KBM-7 (cell line): ENCODE measurements at regions not wholly inside any gene's neighbourhood (a gene's known extent, or its start where the extent isn't known, plus 50 kb on each side); places are given as distances from the start of the nearest gene placed in this dataset.
A peak's percentile ranks its signal among the peaks of the same experiment; 100 is the strongest.
"Not testable (repeated sequence)": the region's sequence is repeated elsewhere in the genome, so short reads cannot be mapped to it uniquely, and the experiment has no call there.

Experiments
- DNase-seq: peaks from one replicate; pipeline ENCODE4 v3.0.0-alpha.2; 2015
- in situ Hi-C: fragments of 300-500 bp; cut with MboI; formaldehyde crosslinking; loops from 2 replicates; pipeline ENCODE4 v1.14.3; 2020; ENCODE audit warnings: low sequenced_read_pairs, low pct_unique_long_range_greater_than_20kb, mixed read lengths

DNA sequence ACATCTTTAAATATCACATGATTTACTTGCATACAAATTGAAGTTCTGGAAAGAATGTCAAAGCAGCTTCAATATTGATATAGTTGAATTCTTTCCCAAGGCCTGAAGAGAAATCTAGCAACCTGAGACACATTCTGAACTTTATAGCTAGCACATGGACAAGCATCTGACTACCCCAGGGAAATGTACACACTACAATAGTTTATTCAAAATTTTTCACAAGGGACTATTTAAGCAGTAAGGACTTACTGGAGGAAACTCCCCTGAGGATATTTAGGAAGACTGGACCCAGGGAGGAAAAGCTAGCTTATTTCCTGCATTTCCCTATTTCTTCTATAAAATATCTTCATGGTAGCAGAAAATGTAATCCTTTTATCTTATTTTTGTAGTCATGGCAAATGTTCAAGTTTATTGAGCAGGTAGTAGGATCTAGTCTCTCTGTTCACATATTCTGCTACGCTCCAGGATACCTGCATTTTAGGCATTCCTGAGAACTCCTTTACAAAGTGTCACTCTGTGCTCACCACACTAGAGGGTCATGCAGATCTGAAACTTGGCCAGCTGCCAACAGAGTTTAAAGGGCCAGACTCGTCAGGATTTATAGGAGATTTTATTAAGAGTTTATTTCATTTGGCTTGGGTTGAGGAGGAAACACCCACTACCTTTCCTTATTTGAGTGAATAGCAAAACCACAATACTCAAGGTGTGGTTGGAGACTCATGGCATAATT lies 348.4 kb upstream of the FTMT start:
- in situ Hi-C loops = no loop called here

DNA sequence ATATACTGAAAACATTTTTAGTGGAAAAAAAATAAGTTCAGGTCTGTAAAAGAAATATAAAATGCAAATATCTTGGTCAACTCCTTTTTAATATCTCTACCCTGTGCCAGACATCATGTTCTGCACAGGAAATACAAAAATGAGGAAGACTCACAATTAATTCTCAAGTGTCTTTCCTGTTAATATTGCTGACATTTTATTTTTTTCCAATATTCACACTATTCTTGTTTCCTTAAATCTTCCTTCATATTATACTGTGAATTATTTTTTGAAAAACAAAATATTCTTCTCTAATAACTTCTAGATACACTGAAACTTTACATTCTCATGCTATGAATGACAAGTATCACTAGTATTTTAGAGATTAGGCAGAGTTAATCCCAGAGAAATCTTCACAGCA lies 334.7 kb upstream of the FTMT start:
- in situ Hi-C loops = no loop called here

More for the DNA sequence above, 348.4 kb upstream of the FTMT start:
- no peak for DNase-seq

DNA sequence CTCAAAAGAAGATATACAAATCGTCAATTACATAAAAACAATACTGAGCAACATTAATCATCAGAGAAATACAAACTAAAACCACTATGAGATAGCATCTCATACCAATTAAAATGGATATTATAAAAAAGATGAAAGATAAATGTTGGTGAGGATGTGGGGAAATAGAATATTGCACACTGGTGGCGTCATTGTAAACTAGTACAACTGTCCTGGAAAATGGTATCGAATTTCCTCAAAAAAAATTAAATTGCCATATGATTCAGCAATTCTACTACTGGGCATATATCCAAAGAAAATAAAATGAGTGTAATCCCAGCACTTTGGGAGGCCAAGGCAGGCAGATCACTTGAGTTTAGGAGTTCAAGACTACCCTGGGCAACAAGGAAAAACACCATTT lies 326.0 kb upstream of the FTMT start:
- no peak for DNase-seq

More for the DNA sequence above, 334.7 kb upstream of the FTMT start:
- no peak for DNase-seq

DNA sequence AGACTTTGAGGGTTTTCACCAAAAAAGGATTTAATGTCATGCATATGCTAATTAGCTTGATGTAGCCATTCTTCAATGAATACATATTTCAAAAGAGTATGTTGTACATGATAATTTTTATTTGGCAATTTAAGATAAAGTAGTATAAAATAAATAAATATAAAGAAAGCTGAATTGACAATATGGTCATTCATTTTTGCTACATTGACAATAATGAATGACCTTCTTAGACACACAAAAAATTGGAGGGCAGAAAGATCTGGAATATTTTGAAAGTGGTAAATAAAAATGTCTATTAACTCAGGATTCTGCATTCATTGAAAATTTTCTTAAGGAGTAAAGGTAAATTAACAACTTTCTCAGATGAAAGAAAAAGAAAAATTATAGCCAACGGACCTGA lies 324.8 kb upstream of the FTMT start:
- DNase-seq = no peak
- in situ Hi-C loops = no loop called here

More for the DNA sequence above, 326.0 kb upstream of the FTMT start:
- in situ Hi-C loops = no loop called here

DNA sequence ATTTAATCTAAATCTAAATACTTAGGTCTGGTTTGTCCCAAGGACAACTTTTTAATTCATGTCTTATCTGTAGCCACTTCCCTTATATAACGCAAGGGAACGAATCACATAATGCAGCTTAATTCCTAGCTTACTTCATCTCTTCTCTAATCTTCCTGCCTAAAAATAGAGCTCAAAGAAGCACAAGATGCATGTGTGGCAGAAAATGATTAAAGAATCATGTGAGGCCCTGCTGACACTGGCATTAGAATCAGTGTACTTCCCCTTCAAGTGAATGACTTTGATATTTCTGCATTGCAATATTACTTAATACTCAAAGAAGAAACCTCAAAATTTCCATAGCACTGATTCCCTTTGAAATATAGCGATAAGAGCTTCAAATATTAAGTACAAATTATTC lies 317.9 kb upstream of the FTMT start:
- DNase-seq = no peak
- in situ Hi-C loops = no loop called here

DNA sequence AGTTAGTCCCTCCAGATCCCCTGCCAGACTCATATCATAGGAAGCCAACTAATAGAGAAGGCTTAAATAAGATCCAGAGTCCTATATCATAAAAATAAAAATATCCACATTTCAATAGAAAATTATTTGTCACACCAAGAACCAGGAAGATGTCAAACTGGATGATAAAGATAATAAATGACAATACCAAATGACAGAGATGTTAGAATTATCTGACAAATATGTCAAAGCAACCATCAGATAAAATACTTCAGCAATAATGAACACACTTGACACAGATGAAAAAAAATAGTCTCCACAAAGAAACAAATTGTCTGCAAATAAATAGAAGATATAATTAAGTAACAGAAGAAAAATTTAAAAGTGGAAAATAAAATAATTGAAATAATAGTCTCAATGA lies 300.7 kb upstream of the FTMT start:
- in situ Hi-C loops = no loop called here
- no peak for DNase-seq

DNA sequence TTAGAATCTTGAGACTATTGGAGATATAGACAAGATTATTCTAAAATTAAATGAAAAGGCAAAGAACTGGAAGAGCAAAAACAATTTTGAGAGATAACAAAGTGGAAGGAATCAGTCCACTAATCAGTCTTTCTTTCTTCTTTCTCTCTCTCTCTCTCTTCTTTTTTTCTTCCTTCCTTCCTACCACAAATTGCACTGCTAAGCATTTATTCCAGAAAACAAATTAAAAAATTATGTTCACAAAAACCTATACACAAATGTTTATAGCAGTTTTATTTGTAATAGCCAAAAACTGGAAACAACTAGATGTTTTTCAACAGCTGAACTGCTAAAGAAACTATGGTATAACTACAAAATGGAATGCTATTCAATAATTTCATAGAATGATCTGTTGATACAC lies 291.9 kb upstream of the FTMT start:
- DNase-seq = no peak
- in situ Hi-C loops = no loop called here

DNA sequence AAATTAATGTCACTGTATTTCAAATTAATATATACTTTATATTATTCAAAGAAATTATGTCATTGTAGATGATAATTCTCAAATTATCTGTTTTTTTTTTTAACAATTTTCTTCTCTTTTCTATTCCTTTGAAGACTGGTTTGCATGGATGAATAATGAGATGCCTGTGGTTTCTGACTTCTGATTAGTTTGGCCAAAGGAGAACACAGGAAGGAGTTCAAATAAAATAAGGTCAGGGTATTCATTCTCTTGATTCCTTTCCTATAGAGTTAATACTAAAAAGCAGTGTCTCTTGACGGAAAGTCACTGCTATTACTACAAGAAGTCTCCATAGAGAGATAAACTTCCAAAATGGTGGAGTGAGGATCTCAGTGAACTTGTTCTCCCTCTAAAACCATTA lies 279.6 kb upstream of the FTMT start:
- DNase-seq = no peak
- in situ Hi-C loops = no loop called here

DNA sequence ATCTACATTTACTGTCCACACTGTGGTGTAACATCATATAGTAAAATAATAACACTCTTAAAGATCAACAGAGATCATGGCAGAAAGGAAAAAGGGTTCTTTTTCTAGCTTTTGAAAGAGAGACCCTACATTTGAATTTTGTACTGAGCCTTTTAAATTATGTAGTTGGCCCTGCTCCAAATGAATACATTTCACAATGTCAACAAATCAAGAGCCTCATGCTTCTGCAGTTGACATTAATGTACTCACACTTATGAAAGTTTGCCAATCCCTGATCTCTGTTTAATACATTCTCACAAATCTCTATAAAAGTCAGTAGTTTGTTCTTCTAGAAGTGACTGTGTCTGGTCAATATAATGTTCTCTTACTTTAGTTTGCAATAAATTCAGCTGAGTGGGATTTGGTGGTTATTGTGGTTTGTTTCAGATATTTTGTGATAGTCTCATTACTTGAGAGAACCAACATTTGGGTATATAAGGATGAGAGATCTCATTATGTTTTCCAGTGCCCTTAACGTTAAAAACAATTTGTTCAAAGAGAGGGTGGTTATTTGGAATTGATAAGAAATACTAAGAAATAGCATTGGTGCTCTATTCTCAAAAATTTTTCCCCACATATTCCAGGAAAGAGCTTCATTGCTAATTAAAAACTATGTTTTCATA lies 277.8 kb upstream of the FTMT start:
- in situ Hi-C loops = no loop called here
- DNase-seq = no peak

DNA sequence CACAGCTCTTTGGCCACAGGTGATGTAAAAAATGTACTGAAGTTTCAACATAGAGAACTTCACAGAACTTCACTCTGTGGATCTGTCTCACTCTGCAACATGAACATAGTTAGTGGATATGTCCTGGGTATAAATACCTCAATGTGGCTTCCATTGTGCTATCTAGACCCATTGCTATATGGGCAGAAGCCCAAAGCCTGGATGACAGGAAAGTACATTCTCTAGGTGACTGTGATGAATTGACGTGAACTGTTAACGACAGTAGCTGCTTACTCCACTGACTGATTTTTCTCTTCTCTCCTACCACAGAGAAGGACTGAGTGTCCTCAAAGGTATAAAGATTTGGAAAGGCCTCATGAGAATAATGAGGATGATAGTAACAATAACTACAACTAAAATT lies 270.1 kb upstream of the FTMT start:
- DNase-seq = no peak
- in situ Hi-C loops = no loop called here

DNA sequence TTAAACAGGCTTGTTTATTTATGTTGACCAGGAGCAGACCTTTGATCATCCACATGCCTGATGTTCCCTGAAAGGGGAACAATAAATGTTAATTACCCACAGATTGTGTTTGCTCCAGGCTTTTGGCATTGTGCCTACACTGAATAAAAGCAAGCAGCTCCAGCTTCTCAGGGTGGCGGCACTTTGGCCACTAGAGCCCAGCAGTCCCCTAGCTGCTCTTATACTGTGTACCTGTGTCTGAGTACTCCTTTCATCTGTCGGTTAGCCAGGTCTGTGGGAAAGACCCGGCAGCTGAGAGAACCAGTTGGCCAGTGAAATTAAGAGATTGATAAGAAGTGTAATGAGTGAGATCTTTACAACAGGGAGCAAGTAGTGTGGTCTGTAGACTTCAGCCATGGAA lies 254.8 kb upstream of the FTMT start:
- DNase-seq = no peak
- in situ Hi-C loops = no loop called here

DNA sequence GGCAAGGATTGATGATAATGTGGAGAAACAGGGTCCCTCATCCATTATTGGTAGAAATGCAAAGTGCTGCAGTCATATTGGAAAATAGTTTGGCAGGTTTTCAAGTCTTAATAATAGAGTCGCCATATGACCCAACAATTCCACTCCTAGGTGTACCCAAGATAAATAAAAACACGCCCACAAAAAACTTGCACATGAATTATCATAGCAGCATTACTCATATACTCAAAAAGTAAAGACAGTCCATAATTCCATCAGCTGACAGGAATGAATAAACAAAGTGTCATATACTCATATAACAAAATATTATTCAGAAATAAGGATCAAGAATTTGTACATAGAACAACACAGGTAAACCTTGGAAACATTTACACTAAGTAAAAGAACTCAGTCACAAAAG lies 242.9 kb upstream of the FTMT start:
- in situ Hi-C loops = no loop called here
- no peak for DNase-seq

DNA sequence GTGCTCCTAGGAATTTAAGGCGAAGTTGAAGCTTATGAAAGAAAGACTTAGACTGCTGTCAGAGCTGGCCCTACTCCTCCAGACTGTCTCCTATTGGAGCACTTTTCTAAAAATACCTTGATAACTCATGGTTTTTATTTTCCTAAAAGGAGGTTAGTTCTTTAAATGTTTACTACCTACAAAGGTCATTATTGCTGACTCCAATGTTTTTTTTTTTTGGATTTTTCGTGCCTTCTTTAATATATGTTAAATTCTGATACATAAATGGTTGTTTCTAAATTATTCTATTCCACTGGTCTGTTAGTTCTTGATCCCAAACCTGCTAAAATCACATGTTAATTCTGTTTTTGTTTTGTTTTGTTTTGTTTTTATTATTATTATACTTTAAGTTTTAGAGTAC lies 227.6 kb upstream of the FTMT start:
- DNase-seq = no peak
- in situ Hi-C loops = no loop called here

DNA sequence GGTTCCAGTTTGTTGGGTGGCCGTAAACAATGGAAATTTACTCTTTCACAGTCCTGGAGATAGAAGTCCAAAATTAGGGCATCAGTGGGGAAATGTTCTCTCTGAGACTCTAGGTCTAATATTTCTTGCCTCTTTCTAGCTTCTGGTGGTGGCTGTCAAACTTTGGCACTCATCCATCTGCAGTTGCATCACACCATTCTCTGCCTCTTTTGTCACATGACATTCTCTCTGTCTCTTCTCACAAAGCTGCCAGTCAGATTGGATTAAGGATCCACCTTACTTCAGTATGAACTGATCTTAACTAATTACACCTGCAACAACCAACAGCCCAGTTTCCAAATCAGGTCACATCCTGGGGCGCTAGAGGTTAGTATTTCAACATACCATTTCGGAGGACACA lies 222.9 kb upstream of the FTMT start:
- in situ Hi-C loops = no loop called here
- DNase-seq = peak; percentile 9

DNA sequence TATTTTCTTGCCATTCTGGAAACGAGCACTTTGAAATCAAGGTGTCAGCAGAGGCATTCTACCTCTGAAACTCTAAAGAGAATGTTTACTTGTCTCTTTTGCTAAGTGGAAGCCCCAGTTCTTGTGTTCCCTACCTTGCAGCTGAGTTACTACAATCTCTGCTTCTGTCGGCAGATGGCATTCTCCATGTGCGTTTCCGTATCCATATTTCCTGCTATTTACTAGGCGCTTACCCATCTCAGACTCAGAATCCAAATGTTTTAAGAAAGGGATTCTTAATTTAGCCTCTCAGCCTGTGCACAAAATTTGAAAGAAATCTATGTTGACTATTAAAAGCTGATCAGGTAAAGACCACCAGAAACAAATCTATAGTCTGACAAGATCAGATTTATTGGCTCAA lies 221.3 kb upstream of the FTMT start:
- DNase-seq = no peak
- in situ Hi-C loops = no loop called here

DNA sequence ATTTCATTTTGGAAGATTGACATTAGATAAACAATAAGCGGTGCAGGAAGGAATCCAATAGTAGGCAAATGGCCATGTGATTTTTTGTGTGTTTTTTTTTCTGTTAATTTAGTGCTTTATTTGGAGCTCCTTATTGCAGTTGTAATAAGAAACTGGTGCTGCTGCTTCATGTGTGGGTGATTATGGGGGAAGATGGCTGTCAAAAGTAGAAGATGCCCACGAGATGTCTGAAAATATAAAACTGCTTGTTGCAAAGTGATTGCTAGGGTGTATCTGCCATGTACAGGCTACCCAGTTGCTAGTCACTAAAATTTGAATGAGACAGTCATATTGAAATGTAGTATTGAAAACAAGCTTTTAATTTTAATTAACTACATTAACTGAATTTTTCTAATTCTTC lies 216.7 kb upstream of the FTMT start:
- DNase-seq = no peak
- in situ Hi-C loops = no loop called here

DNA sequence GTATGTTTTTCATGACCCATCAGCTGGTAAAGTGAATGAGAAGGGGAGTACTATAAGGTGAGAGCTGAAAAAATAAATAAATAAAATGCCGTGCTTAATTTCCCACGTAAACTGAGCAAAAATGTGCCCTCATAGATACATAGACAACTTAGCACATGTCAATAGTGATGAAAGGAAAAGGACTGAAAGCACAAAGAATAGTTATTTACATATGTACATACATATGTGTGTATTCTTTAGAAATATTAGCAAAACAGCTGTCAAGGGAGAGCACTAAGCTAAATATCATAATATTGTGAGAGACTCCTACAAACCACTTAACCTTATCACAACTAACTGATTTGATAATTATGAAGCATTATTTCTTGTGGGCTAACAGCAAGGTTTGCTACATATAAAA lies 213.6 kb upstream of the FTMT start:
- in situ Hi-C loops = no loop called here
- no peak for DNase-seq

DNA sequence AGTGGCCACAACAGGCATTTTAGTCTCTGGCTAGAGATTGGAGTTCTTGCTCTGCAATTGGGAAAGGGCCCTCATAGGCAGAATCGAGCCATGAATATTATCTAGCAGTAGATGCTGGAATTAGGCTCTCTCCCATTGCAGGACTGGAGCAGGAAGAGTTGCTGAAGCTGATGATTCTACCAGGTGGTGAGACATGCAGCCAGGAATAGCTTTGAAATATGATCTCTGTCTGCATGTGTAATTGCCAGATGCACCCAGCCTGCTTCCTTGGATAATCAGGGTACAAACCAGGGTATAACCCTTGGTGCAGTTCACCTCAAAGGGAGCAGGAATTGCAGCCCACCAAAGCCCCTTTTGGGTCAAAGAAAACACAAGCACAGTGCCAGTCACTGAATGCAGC lies 211.4 kb upstream of the FTMT start:
- in situ Hi-C loops = no loop called here
- DNase-seq = no peak

DNA sequence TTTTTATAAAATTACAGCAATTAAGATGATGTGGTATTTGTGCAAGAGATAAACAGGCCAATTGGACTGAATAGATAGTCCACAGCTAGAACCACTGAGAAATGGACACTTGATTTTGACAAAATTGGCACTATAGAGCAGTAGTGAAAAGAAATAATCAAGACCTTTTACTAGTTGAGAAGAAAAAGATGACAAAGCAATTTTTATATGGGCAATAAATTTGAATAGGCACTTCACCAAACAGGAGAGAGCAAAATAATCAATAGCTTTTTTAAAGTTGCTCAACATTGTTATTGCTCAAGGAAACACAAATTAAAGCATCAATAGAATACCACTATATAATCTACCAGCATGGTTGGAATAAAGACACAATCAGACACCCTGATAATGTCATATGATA lies 193.5 kb upstream of the FTMT start:
- no peak for DNase-seq
- in situ Hi-C loops = no loop called here

DNA sequence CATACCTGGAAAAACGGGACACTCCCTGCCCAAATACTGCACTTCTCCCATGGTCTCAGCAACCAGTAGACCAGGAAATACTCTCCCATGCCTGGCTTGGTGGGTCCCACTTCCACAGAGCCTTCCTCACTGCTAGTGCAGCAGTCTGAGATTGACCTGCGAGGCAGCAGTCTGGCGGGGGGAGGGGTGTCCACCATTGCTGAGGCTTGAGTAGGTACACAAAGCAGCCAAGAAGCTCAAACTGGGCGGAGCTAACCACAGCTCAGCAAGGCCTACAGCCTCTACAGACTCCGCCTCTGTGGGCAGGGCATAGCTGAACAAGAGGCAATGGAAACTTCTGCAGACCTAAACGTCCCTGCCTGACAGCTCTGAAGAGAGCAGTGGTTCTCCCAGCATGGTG lies 191.5 kb upstream of the FTMT start:
- in situ Hi-C loops = no loop called here
- DNase-seq = no peak

DNA sequence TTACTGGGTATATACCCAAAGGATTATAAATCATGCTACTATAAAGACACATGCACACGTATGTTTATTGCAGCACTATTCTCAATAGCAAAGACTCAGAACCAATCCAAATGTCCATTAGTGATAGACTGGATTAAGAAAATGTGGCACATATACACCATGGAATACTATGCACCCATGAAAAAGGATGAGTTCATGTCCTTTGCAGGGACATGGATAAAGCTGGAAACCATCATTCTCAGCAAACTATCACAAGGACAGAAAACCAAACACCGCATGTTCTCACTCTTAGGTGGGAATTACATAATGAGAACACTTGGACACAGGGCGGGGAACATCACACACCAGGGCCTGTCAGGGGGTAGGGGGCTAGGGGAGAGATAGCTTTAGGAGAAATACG lies 186.1 kb upstream of the FTMT start:
- DNase-seq, in situ Hi-C loops: not testable (repeated sequence)
